Muscle layer of colon (tissue), 2 donors: ENCODE measurements at regions not wholly inside any gene's neighbourhood (a gene's known extent, or its start where the extent isn't known, plus 50 kb on each side); places are given as distances from the start of the nearest gene placed in this dataset.

Source experiments
- H3K27ac ChIP-seq: one replicate; pipeline ENCODE4 v1.7.0; 2013; ENCODE audit warnings: low read depth, mild to moderate bottlenecking, low read length, moderate library complexity
- H3K27me3 ChIP-seq, 2 donors: one replicate each; pipeline ENCODE4 v1.7.0; 2013; ENCODE audit warnings: low read length in 2 of 2, mild to moderate bottlenecking in 2 of 2; ENCODE audit not compliant: insufficient read depth in 2 of 2, control insufficient read depth in 1 of 2
- H3K36me3 ChIP-seq: one replicate; pipeline ENCODE4 v1.7.0; 2013; ENCODE audit warnings: mild to moderate bottlenecking, low read length; ENCODE audit not compliant: insufficient read depth
- H3K4me1 ChIP-seq: one replicate; pipeline ENCODE4 v1.7.0; 2013; ENCODE audit warnings: mild to moderate bottlenecking, low read length; ENCODE audit not compliant: insufficient read depth
- H3K4me3 ChIP-seq, 2 donors: one replicate each; pipeline ENCODE4 v1.7.0; 2013; ENCODE audit warnings: low read length in 2 of 2, low read depth in 1 of 2, mild to moderate bottlenecking in 1 of 2, moderate library complexity in 1 of 2
- H3K9ac ChIP-seq: one replicate; pipeline ENCODE4 v1.7.0; 2013; ENCODE audit warnings: low read length
- H3K9me3 ChIP-seq: one replicate; pipeline ENCODE4 v1.7.0; 2013; ENCODE audit warnings: mild to moderate bottlenecking, low read length
- donor health status: abdominal sarcoma.
- donor health status: Adenocarcinoma of cecum.

GRCh38 chr2:12261986-12262680 is 454.6 kb upstream of the TRIB2 start:
- no peak overlapping the region for H3K4me3 ChIP-seq
- H3K9me3 ChIP-seq, result no peaks in the 10 kb centered on the region
- no peak overlapping the region for H3K9ac ChIP-seq
- no peaks in the 10 kb centered on the region for H3K27me3 ChIP-seq
- H3K4me1 ChIP-seq, result peaks cover 20% of the 10 kb centered on the region
- H3K27ac ChIP-seq, result no peak overlapping the region
- H3K36me3 ChIP-seq, result no peaks in the 10 kb centered on the region

GRCh38 chr2:12262681-12263436 is 453.9 kb upstream of the TRIB2 start:
- H3K27ac ChIP-seq, result no peak overlapping the region
- H3K27me3 ChIP-seq, result no peaks in the 10 kb centered on the region
- no peaks in the 10 kb centered on the region for H3K9me3 ChIP-seq
- H3K4me3 ChIP-seq, result no peak overlapping the region
- peaks cover 16% of the 10 kb centered on the region for H3K4me1 ChIP-seq
- no peaks in the 10 kb centered on the region for H3K36me3 ChIP-seq
- H3K9ac ChIP-seq, result no peak overlapping the region

DNA sequence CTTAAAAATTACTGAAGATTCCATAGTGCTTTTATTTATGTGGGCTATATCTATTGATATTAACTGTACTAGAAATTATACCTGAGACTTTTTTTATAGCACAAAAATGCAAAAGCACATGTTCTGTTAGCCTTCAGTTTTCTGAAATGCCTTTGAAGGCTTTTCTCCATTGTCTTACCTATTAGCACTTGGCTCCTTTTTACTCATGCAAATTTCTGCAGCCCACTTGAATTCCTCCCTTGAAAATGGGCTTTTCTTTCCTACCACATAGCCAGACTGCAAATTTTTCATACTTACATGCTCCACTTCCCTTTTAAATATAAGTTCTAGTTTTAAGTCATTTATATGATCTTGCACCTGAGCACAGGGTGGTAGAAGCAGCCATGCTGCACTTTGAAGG is 453.0 kb upstream of the TRIB2 start:
- H3K27ac ChIP-seq, result no peak overlapping the region
- H3K27me3 ChIP-seq, result no peaks in the 10 kb centered on the region

DNA sequence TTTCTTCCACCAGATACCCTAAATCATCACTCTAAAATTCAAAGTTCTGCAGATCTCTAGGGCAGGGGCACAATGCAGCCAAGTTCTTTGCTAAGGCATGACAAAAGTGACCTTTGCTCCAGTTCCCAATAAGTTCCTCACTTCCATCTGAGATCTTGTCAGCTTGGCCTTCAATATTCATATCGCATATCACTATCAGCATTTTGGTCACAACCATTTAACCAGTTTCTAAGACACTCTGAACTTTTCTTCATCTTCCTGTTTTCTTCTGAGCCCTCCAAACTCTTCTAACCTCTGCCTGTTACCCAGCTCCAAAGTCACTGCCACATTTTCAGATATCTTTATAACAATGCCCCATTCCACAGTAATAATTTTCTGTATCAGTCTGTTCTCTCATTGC is 452.6 kb upstream of the TRIB2 start:
- Histone ChIP-seq H3K27ac (no peak overlapping the region), H3K9me3 (no peaks in the 10 kb centered on the region), H3K9ac (no peak overlapping the region), H3K4me3 (no peak overlapping the region), H3K27me3 (no peaks in the 10 kb centered on the region), H3K4me1 (peaks cover 16% of the 10 kb centered on the region), H3K36me3 (no peaks in the 10 kb centered on the region)

More for the DNA sequence above, 453.0 kb upstream of the TRIB2 start:
- Histone ChIP-seq H3K4me1 (peaks cover 16% of the 10 kb centered on the region), H3K9me3 (no peaks in the 10 kb centered on the region), H3K36me3 (no peaks in the 10 kb centered on the region), H3K9ac (no peak overlapping the region), H3K4me3 (no peak overlapping the region)

GRCh38 chr2:12265646-12266045 is 451.1 kb upstream of the TRIB2 start:
- Histone ChIP-seq H3K36me3 (no peaks in the 10 kb centered on the region), H3K9ac (no peak overlapping the region), H3K4me1 (peaks cover 16% of the 10 kb centered on the region), H3K9me3 (no peaks in the 10 kb centered on the region), H3K27me3 (no peaks in the 10 kb centered on the region), H3K27ac (no peak overlapping the region), H3K4me3 (no peak overlapping the region)

DNA sequence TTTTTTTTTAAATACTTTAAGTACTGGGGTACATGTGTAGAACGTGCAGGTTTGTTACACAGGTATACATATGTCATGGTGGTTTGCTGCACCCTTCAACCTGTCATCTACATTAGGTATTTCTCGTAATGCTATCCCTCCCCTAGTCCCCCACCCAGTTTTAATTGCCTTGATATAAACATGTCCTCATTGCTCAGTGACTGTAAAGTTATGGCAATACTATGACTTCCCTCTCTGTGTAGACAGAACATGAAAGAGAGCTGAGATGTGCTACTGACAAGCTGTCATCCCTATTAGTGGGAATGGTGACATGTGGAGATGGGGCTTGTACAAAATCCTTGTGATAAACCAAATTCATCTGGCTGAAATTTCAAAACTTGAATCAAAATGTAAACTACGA is 449.7 kb upstream of the TRIB2 start:
- Histone ChIP-seq H3K27me3 (no peaks in the 10 kb centered on the region), H3K4me1 (peaks cover 12% of the 10 kb centered on the region), H3K9me3 (no peaks in the 10 kb centered on the region), H3K9ac (no peak overlapping the region), H3K36me3 (no peaks in the 10 kb centered on the region), H3K27ac (no peak overlapping the region), H3K4me3 (no peak overlapping the region)

GRCh38 chr2:12269041-12269972 is 447.4 kb upstream of the TRIB2 start:
- Histone ChIP-seq H3K9ac (no peak overlapping the region), H3K4me3 (no peak overlapping the region), H3K27ac (no peak overlapping the region), H3K27me3 (no peaks in the 10 kb centered on the region), H3K9me3 (no peaks in the 10 kb centered on the region), H3K36me3 (no peaks in the 10 kb centered on the region), H3K4me1 (no peaks in the 10 kb centered on the region)

GRCh38 chr2:12270876-12271588 is 445.7 kb upstream of the TRIB2 start:
- H3K27me3 ChIP-seq, result no peaks in the 10 kb centered on the region
- no peak overlapping the region for H3K9ac ChIP-seq
- H3K4me1 ChIP-seq, result no peaks in the 10 kb centered on the region
- H3K4me3 ChIP-seq, result no peak overlapping the region
- no peaks in the 10 kb centered on the region for H3K36me3 ChIP-seq
- H3K9me3 ChIP-seq, result no peaks in the 10 kb centered on the region
- H3K27ac ChIP-seq, result no peak overlapping the region

DNA sequence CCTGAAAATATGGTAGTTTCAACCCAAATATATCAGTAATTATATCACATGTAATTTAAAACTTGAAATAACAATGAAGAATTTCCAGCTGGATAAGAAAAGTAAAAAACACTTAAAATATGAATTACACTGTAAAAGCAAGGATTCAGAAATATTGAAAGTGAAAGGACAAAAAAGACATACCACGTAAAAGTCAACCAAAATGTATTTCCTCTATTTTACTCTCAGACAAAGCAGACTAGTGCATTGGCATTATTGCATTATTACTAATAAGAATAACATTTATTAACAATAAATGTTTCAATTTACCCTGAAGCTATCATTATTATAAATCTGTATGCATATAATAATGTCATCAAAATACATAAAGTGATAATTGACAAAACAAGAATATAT is 445.1 kb upstream of the TRIB2 start:
- no peaks in the 10 kb centered on the region for H3K4me1 ChIP-seq
- H3K36me3 ChIP-seq, result no peaks in the 10 kb centered on the region
- no peaks in the 10 kb centered on the region for H3K27me3 ChIP-seq
- no peaks in the 10 kb centered on the region for H3K9me3 ChIP-seq
- H3K4me3 ChIP-seq, result no peak overlapping the region
- H3K9ac ChIP-seq, result no peak overlapping the region
- H3K27ac ChIP-seq, result no peak overlapping the region

DNA sequence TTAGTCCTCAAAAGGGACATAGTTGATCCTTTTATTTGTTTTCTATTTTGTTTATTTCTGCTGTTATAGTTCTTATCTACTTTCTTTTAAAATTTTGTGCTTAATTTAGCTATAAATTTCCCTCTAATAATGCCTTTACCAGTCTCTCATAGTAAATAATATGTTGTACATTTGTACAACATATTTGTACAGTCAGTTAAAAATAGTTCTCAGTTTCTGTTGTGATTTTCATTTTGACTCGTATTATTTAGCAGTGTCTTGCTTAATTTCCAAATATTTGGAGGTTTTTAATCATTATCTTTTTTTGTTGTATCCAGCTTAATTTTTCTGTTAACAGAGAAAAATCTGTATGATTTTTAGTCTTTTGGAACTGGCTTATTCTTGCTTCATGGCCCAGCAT is 443.6 kb upstream of the TRIB2 start:
- Histone ChIP-seq H3K36me3 (no peaks in the 10 kb centered on the region), H3K27ac (no peak overlapping the region), H3K4me3 (no peak overlapping the region), H3K9me3 (no peaks in the 10 kb centered on the region), H3K9ac (no peak overlapping the region), H3K4me1 (peaks cover 11% of the 10 kb centered on the region), H3K27me3 (no peaks in the 10 kb centered on the region)

DNA sequence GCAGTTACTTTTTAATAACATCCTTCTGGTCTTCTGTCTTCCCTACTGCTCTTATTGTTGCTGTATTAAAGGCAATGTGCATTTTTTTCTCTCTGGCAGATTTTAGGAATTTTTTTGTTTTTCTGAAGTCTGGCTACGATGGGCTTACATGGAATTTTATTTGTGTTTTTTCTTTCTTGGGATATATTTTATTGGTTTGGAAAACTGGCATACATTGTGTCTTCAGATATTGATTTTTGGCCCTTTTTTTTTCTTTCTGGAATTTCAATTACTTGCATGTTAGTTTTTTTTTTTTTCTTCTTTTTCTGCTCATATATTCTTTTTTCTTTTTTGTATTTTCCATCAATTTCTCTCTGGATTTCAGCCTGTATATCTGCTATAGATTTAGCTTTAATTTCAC is 442.1 kb upstream of the TRIB2 start:
- Histone ChIP-seq H3K9me3 (no peaks in the 10 kb centered on the region), H3K9ac (no peak overlapping the region), H3K4me1 (peaks cover 11% of the 10 kb centered on the region)

More for the DNA sequence above, 442.1 kb upstream of the TRIB2 start:
- no peak overlapping the region for H3K4me3 ChIP-seq
- no peak overlapping the region for H3K27ac ChIP-seq
- no peaks in the 10 kb centered on the region for H3K27me3 ChIP-seq
- H3K36me3 ChIP-seq, result no peaks in the 10 kb centered on the region
